ENCODE measurements at regions not wholly inside any gene's neighbourhood (a gene's known extent, or its start where the extent isn't known, plus 50 kb on each side); places are given as distances from the start of the nearest gene placed in this dataset.

- H3K9me3 ChIP-seq: no peaks in the 10 kb centered on the region
- H3K36me3 ChIP-seq: no peaks in the 10 kb centered on the region
- no peak for DNase-seq
- H3K4me3 ChIP-seq: no peak overlapping the region
- no peaks in the 10 kb centered on the region; the same call in 1 of the 2 replicates for H3K27me3 ChIP-seq
Observed at GRCh38 chr10:25758511-25758910, 175.5 kb upstream of the MYO3A start.

GRCh38 chr10:25761937-25762336, 172.1 kb upstream of the MYO3A start:
- no peaks in the 10 kb centered on the region for H3K36me3 ChIP-seq
- no peaks in the 10 kb centered on the region for H3K9me3 ChIP-seq
- DNase-seq: no peak
- H3K27me3 ChIP-seq: peaks cover 4% of the 10 kb centered on the region; the same call in 1 of the 2 replicates
- H3K4me3 ChIP-seq: no peak overlapping the region

- Histone ChIP-seq H3K4me3 (no peak overlapping the region), H3K27me3 (peaks cover 5% of the 10 kb centered on the region), H3K36me3 (no peaks in the 10 kb centered on the region), H3K9me3 (no peaks in the 10 kb centered on the region)
- no peak for DNase-seq
Observed at GRCh38 chr10:25766213-25766612, 167.8 kb upstream of the MYO3A start.

- no peaks in the 10 kb centered on the region for H3K36me3 ChIP-seq
- no peaks in the 10 kb centered on the region for H3K9me3 ChIP-seq
- H3K4me3 ChIP-seq: no peak overlapping the region
- peaks cover 5% of the 10 kb centered on the region for H3K27me3 ChIP-seq
- DNase-seq: no peak
Observed at GRCh38 chr10:25766687-25767221, 167.3 kb upstream of the MYO3A start.

GRCh38 chr10:25768167-25768566, 165.9 kb upstream of the MYO3A start:
- Histone ChIP-seq H3K4me3 (no peak overlapping the region), H3K9me3 (no peaks in the 10 kb centered on the region)
- DNase-seq: no peak

GRCh38 chr10:25778646-25779045, 155.4 kb upstream of the MYO3A start:
- DNase-seq: no peak
- Histone ChIP-seq H3K36me3 (no peaks in the 10 kb centered on the region), H3K4me3 (no peak overlapping the region), H3K9me3 (no peaks in the 10 kb centered on the region), H3K27me3 (no peaks in the 10 kb centered on the region)

More at GRCh38 chr10:25768167-25768566, 165.9 kb upstream of the MYO3A start:
- Histone ChIP-seq H3K36me3 (no peaks in the 10 kb centered on the region), H3K27me3 (peaks cover 5% of the 10 kb centered on the region)

GRCh38 chr10:25786161-25786560, 147.9 kb upstream of the MYO3A start:
- Histone ChIP-seq H3K9me3 (no peaks in the 10 kb centered on the region), H3K4me3 (no peak overlapping the region), H3K27me3 (no peaks in the 10 kb centered on the region)

GRCh38 chr10:25786899-25787298, 147.1 kb upstream of the MYO3A start:
- Histone ChIP-seq H3K36me3 (no peaks in the 10 kb centered on the region), H3K4me3 (no peak overlapping the region), H3K27me3 (no peaks in the 10 kb centered on the region), H3K9me3 (no peaks in the 10 kb centered on the region)
- no peak for DNase-seq

More at GRCh38 chr10:25786161-25786560, 147.9 kb upstream of the MYO3A start:
- DNase-seq: no peak
- H3K36me3 ChIP-seq: no peaks in the 10 kb centered on the region

GRCh38 chr10:25797888-25798429, 136.1 kb upstream of the MYO3A start:
- Histone ChIP-seq H3K27me3 (peaks cover 2% of the 10 kb centered on the region), H3K9me3 (no peaks in the 10 kb centered on the region), H3K4me3 (no peak overlapping the region), H3K36me3 (no peaks in the 10 kb centered on the region)
- no peak for DNase-seq

- Histone ChIP-seq H3K36me3 (no peaks in the 10 kb centered on the region), H3K9me3 (no peaks in the 10 kb centered on the region), H3K27me3 (peaks cover 2% of the 10 kb centered on the region), H3K4me3 (no peak overlapping the region)
- DNase-seq: no peak
Observed at GRCh38 chr10:25804505-25804904, 129.5 kb upstream of the MYO3A start.

GRCh38 chr10:25805986-25806385, 128.0 kb upstream of the MYO3A start:
- no peak overlapping the region for H3K4me3 ChIP-seq
- no peaks in the 10 kb centered on the region for H3K9me3 ChIP-seq
- no peak for DNase-seq
- H3K27me3 ChIP-seq: peaks cover 2% of the 10 kb centered on the region; the same call in 1 of the 2 replicates
- no peaks in the 10 kb centered on the region for H3K36me3 ChIP-seq

GRCh38 chr10:25808372-25808771, 125.7 kb upstream of the MYO3A start:
- Histone ChIP-seq H3K9me3 (no peaks in the 10 kb centered on the region), H3K27me3 (no peaks in the 10 kb centered on the region), H3K36me3 (no peaks in the 10 kb centered on the region), H3K4me3 (no peak overlapping the region)
- no peak for DNase-seq

- DNase-seq: no peak
- no peaks in the 10 kb centered on the region for H3K36me3 ChIP-seq
- H3K27me3 ChIP-seq: no peaks in the 10 kb centered on the region
- H3K9me3 ChIP-seq: no peaks in the 10 kb centered on the region
- H3K4me3 ChIP-seq: no peak overlapping the region
Observed at GRCh38 chr10:25811052-25811685, 122.9 kb upstream of the MYO3A start.

- Histone ChIP-seq H3K27me3 (no peaks in the 10 kb centered on the region), H3K36me3 (no peaks in the 10 kb centered on the region), H3K9me3 (no peaks in the 10 kb centered on the region), H3K4me3 (no peak overlapping the region)
- no peak for DNase-seq
Observed at GRCh38 chr10:25813511-25813910, 120.5 kb upstream of the MYO3A start.

GRCh38 chr10:25815236-25815635, 118.8 kb upstream of the MYO3A start:
- H3K36me3 ChIP-seq: no peaks in the 10 kb centered on the region
- no peak overlapping the region for H3K4me3 ChIP-seq
- DNase-seq: no peak
- H3K9me3 ChIP-seq: no peaks in the 10 kb centered on the region
- H3K27me3 ChIP-seq: no peaks in the 10 kb centered on the region

- H3K36me3 ChIP-seq: no peaks in the 10 kb centered on the region
- H3K4me3 ChIP-seq: no peak overlapping the region
- H3K9me3 ChIP-seq: no peaks in the 10 kb centered on the region
- H3K27me3 ChIP-seq: no peaks in the 10 kb centered on the region
- DNase-seq: no peak
Observed at GRCh38 chr10:25815999-25816768, 117.8 kb upstream of the MYO3A start.

GRCh38 chr10:25817200-25817599, 116.8 kb upstream of the MYO3A start:
- Histone ChIP-seq H3K27me3 (no peaks in the 10 kb centered on the region), H3K36me3 (no peaks in the 10 kb centered on the region), H3K9me3 (no peaks in the 10 kb centered on the region), H3K4me3 (no peak overlapping the region)
- no peak for DNase-seq

All from MG63 (cell line).